Ishikawa (cell line): ENCODE measurements at regions not wholly inside any gene's neighbourhood (a gene's known extent, or its start where the extent isn't known, plus 50 kb on each side); places are given as distances from the start of the nearest gene placed in this dataset.

Experiments used
- CREB1 ChIP-seq: IDR thresholded peaks from 2 replicates; pipeline ENCODE4 v1.6.1; 2012; ENCODE audit warnings: low read depth
- EP300 ChIP-seq: IDR thresholded peaks from 2 replicates; pipeline ENCODE4 v1.6.1; 2012; ENCODE audit warnings: borderline replicate concordance
- FOXM1 ChIP-seq: IDR thresholded peaks from 2 replicates; pipeline ENCODE4 v1.6.1; 2012; ENCODE audit warnings: low read depth, borderline replicate concordance
- MAX ChIP-seq: IDR thresholded peaks from 2 replicates; pipeline ENCODE4 v1.6.1; 2012
- RAD21 ChIP-seq: IDR thresholded peaks from 2 replicates; pipeline ENCODE4 v1.6.1; 2012; ENCODE audit warnings: low read depth
- TAF1 ChIP-seq: IDR thresholded peaks from 2 replicates; pipeline ENCODE4 v1.6.1; 2012; ENCODE audit warnings: low read depth, mild to moderate bottlenecking
- TEAD4 ChIP-seq: IDR thresholded peaks from 2 replicates; pipeline ENCODE4 v1.6.1; 2012
- TF ChIP-seq, protein P1 (sequence below): IDR thresholded peaks from 2 replicates; pipeline ENCODE4 v1.6.1; 2012; ENCODE audit warnings: low read depth, mild to moderate bottlenecking

DNA sequence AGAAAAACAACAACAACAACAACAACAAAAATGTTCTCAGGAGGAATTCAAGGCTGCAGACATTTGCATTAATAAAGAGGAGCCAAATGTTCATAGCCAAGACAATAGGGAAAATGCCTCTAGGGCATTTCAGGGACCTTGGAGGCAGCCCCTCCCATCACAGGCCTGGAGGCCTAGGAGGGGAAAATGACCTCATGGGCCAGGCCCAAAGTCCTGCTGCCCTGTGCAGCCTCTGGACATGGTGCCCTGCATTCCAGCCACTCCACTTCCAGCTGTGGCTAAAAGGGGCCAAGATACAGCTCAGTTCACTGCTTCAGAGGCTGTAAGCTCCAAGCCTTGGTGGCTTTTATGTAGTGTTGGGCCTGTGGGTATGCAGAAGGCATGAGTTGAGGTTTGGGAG, 314.5 kb downstream of the CYRIA start:
- TF ChIP-seq EP300 (no peak), CREB1 (no peak), RAD21 (no peak), FOXM1 (no peak), MAX (no peak), TEAD4 (no peak), TAF1 (no peak)
- TF ChIP-seq, protein P1, sequence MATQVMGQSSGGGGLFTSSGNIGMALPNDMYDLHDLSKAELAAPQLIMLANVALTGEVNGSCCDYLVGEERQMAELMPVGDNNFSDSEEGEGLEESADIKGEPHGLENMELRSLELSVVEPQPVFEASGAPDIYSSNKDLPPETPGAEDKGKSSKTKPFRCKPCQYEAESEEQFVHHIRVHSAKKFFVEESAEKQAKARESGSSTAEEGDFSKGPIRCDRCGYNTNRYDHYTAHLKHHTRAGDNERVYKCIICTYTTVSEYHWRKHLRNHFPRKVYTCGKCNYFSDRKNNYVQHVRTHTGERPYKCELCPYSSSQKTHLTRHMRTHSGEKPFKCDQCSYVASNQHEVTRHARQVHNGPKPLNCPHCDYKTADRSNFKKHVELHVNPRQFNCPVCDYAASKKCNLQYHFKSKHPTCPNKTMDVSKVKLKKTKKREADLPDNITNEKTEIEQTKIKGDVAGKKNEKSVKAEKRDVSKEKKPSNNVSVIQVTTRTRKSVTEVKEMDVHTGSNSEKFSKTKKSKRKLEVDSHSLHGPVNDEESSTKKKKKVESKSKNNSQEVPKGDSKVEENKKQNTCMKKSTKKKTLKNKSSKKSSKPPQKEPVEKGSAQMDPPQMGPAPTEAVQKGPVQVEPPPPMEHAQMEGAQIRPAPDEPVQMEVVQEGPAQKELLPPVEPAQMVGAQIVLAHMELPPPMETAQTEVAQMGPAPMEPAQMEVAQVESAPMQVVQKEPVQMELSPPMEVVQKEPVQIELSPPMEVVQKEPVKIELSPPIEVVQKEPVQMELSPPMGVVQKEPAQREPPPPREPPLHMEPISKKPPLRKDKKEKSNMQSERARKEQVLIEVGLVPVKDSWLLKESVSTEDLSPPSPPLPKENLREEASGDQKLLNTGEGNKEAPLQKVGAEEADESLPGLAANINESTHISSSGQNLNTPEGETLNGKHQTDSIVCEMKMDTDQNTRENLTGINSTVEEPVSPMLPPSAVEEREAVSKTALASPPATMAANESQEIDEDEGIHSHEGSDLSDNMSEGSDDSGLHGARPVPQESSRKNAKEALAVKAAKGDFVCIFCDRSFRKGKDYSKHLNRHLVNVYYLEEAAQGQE: no peak
